H9 (cell line): ENCODE measurements at regions not wholly inside any gene's neighbourhood (a gene's known extent, or its start where the extent isn't known, plus 50 kb on each side); places are given as distances from the start of the nearest gene placed in this dataset.

Experiments used
- DNase-seq: peaks from one replicate; pipeline ENCODE4 v3.0.0-alpha.2; 2017
- H2AFZ ChIP-seq: one replicate; pipeline ENCODE4 v1.6.1; 2013; ENCODE audit warnings: mild to moderate bottlenecking, low read length, control low read depth, moderate library complexity
- H2AK5ac ChIP-seq: 2 replicates; pipeline ENCODE4 v1.6.1; 2013; ENCODE audit warnings: low read length, control low read depth, mixed read lengths; ENCODE audit not compliant: insufficient read length
- H2BK120ac ChIP-seq: one replicate; pipeline ENCODE4 v1.6.1; 2013; ENCODE audit warnings: low read depth, mild to moderate bottlenecking, low read length, control low read depth, inconsistent platforms; ENCODE audit not compliant: poor library complexity, severe bottlenecking
- H2BK12ac ChIP-seq: 2 replicates; pipeline ENCODE4 v1.6.1; 2013; ENCODE audit warnings: low read length, control low read depth, mixed read lengths, low read depth; ENCODE audit not compliant: insufficient read length
- H2BK15ac ChIP-seq: 2 replicates; pipeline ENCODE4 v1.6.1; 2013; ENCODE audit warnings: low read depth, low read length, control low read depth
- H2BK20ac ChIP-seq: one replicate; pipeline ENCODE4 v1.6.1; 2013; ENCODE audit warnings: low read depth, mild to moderate bottlenecking, low read length, control low read depth, inconsistent platforms; ENCODE audit not compliant: poor library complexity, severe bottlenecking
- H2BK5ac ChIP-seq: 2 replicates; pipeline ENCODE4 v1.6.1; 2013; ENCODE audit warnings: low read length, control low read depth, mixed read lengths; ENCODE audit not compliant: insufficient read length
- H3K14ac ChIP-seq: 2 replicates; pipeline ENCODE4 v1.6.1; 2013; ENCODE audit warnings: low read length, control low read depth; ENCODE audit not compliant: insufficient read depth
- H3K18ac ChIP-seq: 2 replicates; pipeline ENCODE4 v1.6.1; 2013; ENCODE audit warnings: low read depth, mild to moderate bottlenecking, mixed read lengths, low read length, control low read depth; ENCODE audit not compliant: insufficient read length
- H3K23ac ChIP-seq: 2 replicates; pipeline ENCODE4 v1.6.1; 2013; ENCODE audit warnings: low read length, control low read depth, mixed read lengths, low read depth; ENCODE audit not compliant: insufficient read length
- H3K23me2 ChIP-seq: 2 replicates; pipeline ENCODE4 v1.6.1; 2013; ENCODE audit warnings: low read depth, mild to moderate bottlenecking, mixed read lengths, low read length, control low read depth; ENCODE audit not compliant: insufficient read length, poor library complexity, severe bottlenecking
- H3K27ac ChIP-seq: 2 replicates; pipeline ENCODE4 v1.5.1; 2013; ENCODE audit warnings: low read length, control low read depth, mixed read lengths, low read depth; ENCODE audit not compliant: insufficient read length
- H3K27me3 ChIP-seq: 2 replicates; pipeline ENCODE4 v1.6.1; 2013; ENCODE audit warnings: low read length, control low read depth, inconsistent platforms; ENCODE audit not compliant: insufficient read depth
- H3K4ac ChIP-seq: 2 replicates; pipeline ENCODE4 v1.6.1; 2013; ENCODE audit warnings: low read depth, mild to moderate bottlenecking, control low read depth, inconsistent platforms, low read length, moderate library complexity
- H3K4me1 ChIP-seq: 2 replicates; pipeline ENCODE4 v1.6.1; 2013; ENCODE audit warnings: low read length, control low read depth, inconsistent platforms; ENCODE audit not compliant: insufficient read depth
- H3K4me2 ChIP-seq: 2 replicates; pipeline ENCODE4 v1.6.1; 2013; ENCODE audit warnings: low read length, control low read depth, mixed read lengths; ENCODE audit not compliant: insufficient read length, insufficient read depth
- H3K56ac ChIP-seq: 2 replicates; pipeline ENCODE4 v1.6.1; 2013; ENCODE audit warnings: low read depth, mild to moderate bottlenecking, mixed read lengths, low read length, control low read depth; ENCODE audit not compliant: insufficient read length
- H3K79me1 ChIP-seq: 2 replicates; pipeline ENCODE4 v1.6.1; 2013; ENCODE audit warnings: low read depth, mild to moderate bottlenecking, moderate library complexity, low read length, control low read depth, inconsistent platforms; ENCODE audit not compliant: insufficient read depth, poor library complexity, severe bottlenecking
- H3K79me2 ChIP-seq: 2 replicates; pipeline ENCODE4 v1.6.1; 2013; ENCODE audit warnings: low read length, control low read depth, inconsistent platforms; ENCODE audit not compliant: insufficient read depth
- H3K9ac ChIP-seq: 2 replicates; pipeline ENCODE4 v1.6.1; 2013; ENCODE audit warnings: low read length, control low read depth, mixed read lengths; ENCODE audit not compliant: insufficient read length; ENCODE audit errors: extremely low read depth
- H3K9me3 ChIP-seq: one replicate; pipeline ENCODE4 v1.6.1; 2013; ENCODE audit warnings: low read depth, low read length, inconsistent platforms; ENCODE audit not compliant: control insufficient read depth
- H3T11ph ChIP-seq: one replicate; pipeline ENCODE4 v1.6.1; 2013; ENCODE audit warnings: mild to moderate bottlenecking, low read length, control low read depth, inconsistent platforms
- H4K20me1 ChIP-seq: one replicate; pipeline ENCODE4 v1.6.1; 2013; ENCODE audit not compliant: control insufficient read depth, insufficient read length, insufficient read depth
- H4K5ac ChIP-seq: 2 replicates; pipeline ENCODE4 v1.6.1; 2013; ENCODE audit warnings: low read depth, mild to moderate bottlenecking, mixed read lengths, low read length, control low read depth; ENCODE audit not compliant: insufficient read length
- H4K8ac ChIP-seq: replicated peaks from 2 replicates; pipeline ENCODE4 v1.6.1; 2013; ENCODE audit warnings: low read length, control low read depth, mixed read lengths, low read depth; ENCODE audit not compliant: insufficient read length
- H4K91ac ChIP-seq: 2 replicates; pipeline ENCODE4 v1.6.1; 2013; ENCODE audit warnings: low read depth, mild to moderate bottlenecking, moderate library complexity, mixed read lengths, low read length, control low read depth; ENCODE audit not compliant: insufficient read length
- H3K27ac Mint-ChIP-seq, 3 experiments: 2 replicates in 2 of 3; 3 replicates in 1 of 3; pipeline ENCODE4 v1.8.0; 2020 to 2021; ENCODE audit warnings: mixed read lengths in 3 of 3, mild to moderate bottlenecking in 1 of 3, moderate library complexity in 1 of 3
- H3K27me3 Mint-ChIP-seq: 2 replicates; pipeline ENCODE4 v1.8.0; 2021; ENCODE audit warnings: low read depth, mild to moderate bottlenecking, moderate library complexity, mixed read lengths
- H3K36me3 Mint-ChIP-seq, 3 experiments: 2 replicates in 2 of 3; 3 replicates in 1 of 3; pipeline ENCODE4 v1.8.0; 2020 to 2021; ENCODE audit warnings: low read depth in 3 of 3, mixed read lengths in 3 of 3; ENCODE audit not compliant: insufficient read depth in 1 of 3
- H3K4me1 Mint-ChIP-seq, 2 experiments: 2 replicates each; pipeline ENCODE4 v1.8.0; 2020; ENCODE audit warnings: mixed read lengths in 2 of 2
- H3K4me3 Mint-ChIP-seq, 2 experiments: 2 replicates in 1 of 2; 3 replicates in 1 of 2; pipeline ENCODE4 v1.8.0; 2020 to 2021; ENCODE audit warnings: mild to moderate bottlenecking in 2 of 2, mixed read lengths in 2 of 2, moderate library complexity in 1 of 2
- H3K9me3 Mint-ChIP-seq, 2 experiments: 2 replicates in 1 of 2; 3 replicates in 1 of 2; pipeline ENCODE4 v1.8.0; 2020; ENCODE audit warnings: mild to moderate bottlenecking in 2 of 2, mixed read lengths in 2 of 2, moderate library complexity in 1 of 2
- CTCF ChIP-seq: fragments of 200-600 bp; sonication (generic); conservative IDR thresholded peaks from 3 replicates; pipeline ENCODE4 v1.8.0; 2021; ENCODE audit warnings: antibody characterized with exemption, mild to moderate bottlenecking
- WGBS: extraction: QIAGEN DNeasy Blood & Tissue Kit; methylation state at CpG from one replicate; pipeline ENCODE4 v1.1.7; 2013; ENCODE audit warnings: missing lambda C conversion rate, low lambda C conversion rate, mixed read lengths; ENCODE audit not compliant: insufficient read length; ENCODE audit errors: extremely low coverage; 5-methylcytosine and 5-hydroxymethylcytosine counted together

DNA sequence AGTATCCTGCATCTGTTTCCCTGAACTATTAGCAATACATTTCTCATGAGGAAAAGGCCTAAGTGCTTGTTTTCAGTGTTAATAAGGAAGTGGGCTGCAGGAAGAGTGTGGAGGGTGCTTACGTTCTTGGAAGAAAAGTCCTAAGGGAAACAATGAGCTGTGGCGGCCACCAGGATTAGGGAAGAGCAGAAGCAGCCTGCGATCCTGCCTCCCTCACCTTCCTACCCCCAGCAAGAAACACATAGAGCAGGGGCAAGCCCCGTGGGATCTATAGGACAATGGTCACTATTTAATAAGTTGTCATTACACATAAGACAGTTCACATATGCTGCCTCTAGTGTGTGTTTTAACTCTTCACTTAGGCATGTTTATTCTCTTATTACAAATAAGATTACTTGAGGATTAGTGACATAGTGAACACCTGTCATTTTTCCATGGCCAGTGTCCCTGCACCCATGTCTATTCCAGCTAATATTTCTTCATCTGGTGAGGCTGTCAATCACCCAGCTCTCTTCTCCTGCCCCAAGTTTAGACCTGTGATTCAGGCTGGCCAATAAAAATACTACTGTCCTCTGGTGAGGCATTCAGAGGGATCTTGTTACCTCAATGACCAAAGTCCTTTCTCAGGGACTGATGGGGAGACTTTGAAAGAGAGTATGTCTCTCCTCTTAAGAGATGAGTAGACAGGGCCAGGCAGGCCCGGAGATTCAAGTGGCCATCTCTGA, 510.9 kb upstream of the CELF4 start:
- no peak overlapping the region for H3K14ac ChIP-seq
- no peak overlapping the region for H4K8ac ChIP-seq
- Mint-ChIP-seq H3K27ac (no peak overlapping the region), H3K4me3 (no peak overlapping the region), H3K4me1 (no peaks in the 10 kb centered on the region), H3K36me3 (no peaks in the 10 kb centered on the region), H3K9me3 (no peaks in the 10 kb centered on the region), H3K27me3 (no peaks in the 10 kb centered on the region)
- no peak overlapping the region for H3K4me2 ChIP-seq
- no peaks in the 10 kb centered on the region for H3K79me1 ChIP-seq
- no peak overlapping the region for H3K18ac ChIP-seq
- H3K23me2 ChIP-seq = no peaks in the 10 kb centered on the region
- no peak overlapping the region for H3K23ac ChIP-seq
- H3K79me2 ChIP-seq = no peaks in the 10 kb centered on the region
- no CpG with 5 or more reads among the region's 5 CpGs for WGBS
- no peak overlapping the region for H4K5ac ChIP-seq
- no peaks in the 10 kb centered on the region for H3K27me3 ChIP-seq
- no peak overlapping the region for H3T11ph ChIP-seq
- H3K9ac ChIP-seq = no peak overlapping the region
- TF ChIP-seq CTCF = no peak
- H2BK120ac ChIP-seq = no peak overlapping the region
- no peak overlapping the region for H2BK15ac ChIP-seq
- H3K56ac ChIP-seq = no peak overlapping the region
- H3K4ac ChIP-seq = no peak overlapping the region
- DNase-seq = no peak
- H3K4me1 ChIP-seq = no peaks in the 10 kb centered on the region
- no peak overlapping the region for H2AK5ac ChIP-seq
- no peak overlapping the region for H3K27ac ChIP-seq
- no peak overlapping the region for H2AFZ ChIP-seq
- no peak overlapping the region for H2BK12ac ChIP-seq
- H2BK5ac ChIP-seq = no peak overlapping the region
- no peak overlapping the region for H2BK20ac ChIP-seq
- no peaks in the 10 kb centered on the region for H4K20me1 ChIP-seq
- H4K91ac ChIP-seq = no peak overlapping the region
- no peaks in the 10 kb centered on the region for H3K9me3 ChIP-seq
